HG03039 (cell line): ENCODE measurements at regions not wholly inside any gene's neighbourhood (a gene's known extent, or its start where the extent isn't known, plus 50 kb on each side); places are given as distances from the start of the nearest gene placed in this dataset.

ENCODE experiments used
- ATAC-seq: cut with Tn5 transposase; IDR thresholded peaks from one replicate; pipeline ENCODE4 v1.9.1; 2021; ENCODE audit warnings: mild to moderate bottlenecking, moderate library complexity; ENCODE audit not compliant: unreplicated experiment

DNA sequence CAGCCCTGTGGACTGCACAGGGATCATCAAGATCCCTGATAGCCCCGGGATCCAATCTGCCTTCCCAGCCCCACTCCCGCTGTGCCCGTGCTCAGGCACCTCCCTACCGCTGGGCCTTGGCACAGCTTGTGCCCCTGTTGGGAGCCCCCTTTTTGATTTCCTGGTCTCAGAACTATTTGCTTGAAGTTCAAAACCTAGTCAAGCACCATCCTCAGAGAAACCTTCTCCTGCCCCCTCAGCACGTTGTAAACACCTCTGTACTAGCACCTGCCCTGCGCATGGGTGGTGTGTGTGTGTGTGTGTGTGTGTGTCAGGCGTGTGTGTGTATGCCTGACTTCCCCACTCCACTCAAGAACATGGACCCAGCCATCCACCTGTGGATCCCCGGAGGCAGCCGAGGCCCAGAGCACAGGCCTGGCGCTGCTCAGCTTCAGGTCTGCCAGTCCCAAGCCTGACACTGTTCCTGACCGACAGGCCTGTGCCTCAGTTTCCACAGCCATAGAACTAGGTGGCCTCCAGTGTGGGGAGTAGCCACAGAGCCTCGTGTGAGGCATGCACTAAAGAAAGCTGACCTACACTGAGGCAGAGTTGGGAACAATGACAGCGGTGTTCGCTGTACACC is 65.5 kb downstream of the ADRA2C start:
- no peak for ATAC-seq

- no peak for ATAC-seq
These were observed 66.5 kb downstream of the ADRA2C start for GRCh38 chr4:3832536-3833220.

DNA sequence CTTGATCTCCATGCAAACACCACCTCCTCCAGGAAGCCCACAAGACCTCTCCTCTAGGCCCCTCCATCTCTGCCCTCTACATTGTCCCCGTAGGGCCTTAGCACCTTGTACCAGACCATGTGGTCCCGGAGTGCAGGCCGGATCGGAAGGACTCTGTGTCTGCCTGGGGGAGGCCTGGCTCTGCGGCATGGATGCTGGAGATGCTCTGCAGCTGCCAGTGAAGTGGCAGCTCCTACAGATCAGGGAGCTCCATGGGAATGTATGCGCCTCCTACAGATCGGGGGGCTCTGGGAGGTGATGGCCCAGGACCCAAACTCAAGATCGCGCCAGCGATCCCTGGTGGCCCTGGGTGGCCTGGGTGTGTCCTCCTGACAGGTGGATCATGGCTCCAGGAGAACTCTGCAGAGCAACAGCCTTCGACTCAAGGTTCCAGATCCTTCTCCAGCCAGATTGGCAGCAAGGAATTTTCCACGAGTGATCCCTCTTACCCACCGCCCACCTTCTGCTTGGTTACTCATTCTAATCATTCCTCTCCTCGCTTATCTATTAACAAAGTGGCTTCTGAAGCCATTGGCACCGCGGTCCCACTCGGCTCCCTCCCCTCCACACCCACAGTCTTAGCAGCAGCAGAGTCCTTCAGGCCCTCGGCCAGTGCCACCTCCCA is 67.3 kb downstream of the ADRA2C start:
- no peak for ATAC-seq

GRCh38 chr4:3834186-3834662 is 68.0 kb downstream of the ADRA2C start:
- no peak for ATAC-seq

DNA sequence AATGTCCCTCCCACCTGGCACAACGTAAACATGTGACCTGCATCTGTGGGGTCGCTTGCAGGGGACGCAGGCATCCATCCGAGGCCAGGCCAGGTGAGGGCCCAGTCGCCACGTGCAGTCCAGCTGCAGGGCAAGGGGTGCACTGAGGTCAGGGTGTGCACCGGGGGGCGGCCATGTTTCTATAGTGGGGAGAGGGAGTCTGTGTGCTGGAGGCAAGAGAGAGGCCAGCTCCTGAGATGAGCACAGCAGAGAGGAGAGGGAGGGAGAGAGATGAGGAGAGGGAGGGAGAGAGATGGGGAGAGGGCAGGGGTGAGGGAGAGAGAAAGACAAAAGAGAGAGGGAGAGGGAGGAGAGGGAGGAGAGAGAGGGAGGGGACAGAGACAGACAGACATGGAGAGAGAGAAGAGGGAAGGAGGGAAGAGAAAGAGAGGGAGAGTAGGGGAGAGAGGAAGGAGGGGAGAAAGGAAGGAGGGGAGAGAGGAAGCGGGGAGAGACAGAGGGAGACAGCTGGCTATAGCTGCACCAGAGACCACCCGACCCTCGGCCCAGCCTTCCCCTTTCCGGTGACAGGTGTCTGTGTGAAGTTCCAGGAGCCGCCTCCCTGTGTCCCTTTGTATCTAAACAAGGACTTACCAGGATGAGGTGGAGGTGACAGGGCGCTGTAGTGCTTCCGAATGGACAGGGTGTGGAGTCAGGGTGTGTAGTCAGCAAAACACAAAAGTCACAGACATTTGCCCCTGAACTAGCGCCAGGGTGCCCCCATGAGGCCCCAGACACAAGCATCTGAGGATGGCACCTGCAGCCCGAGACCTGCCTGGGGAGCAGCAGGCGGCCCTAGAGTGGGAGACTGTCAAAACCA is 68.7 kb downstream of the ADRA2C start:
- no peak for ATAC-seq

GRCh38 chr4:3835527-3836405 is 69.6 kb downstream of the ADRA2C start:
- ATAC-seq: no peak

- ATAC-seq: no peak
These were observed 70.2 kb downstream of the ADRA2C start for GRCh38 chr4:3836406-3836755.

GRCh38 chr4:3836756-3837601 is 70.8 kb downstream of the ADRA2C start:
- no peak for ATAC-seq

- no peak for ATAC-seq
These were observed 72.5 kb downstream of the ADRA2C start for GRCh38 chr4:3838437-3839380.

- no peak for ATAC-seq
These were observed 79.0 kb downstream of the ADRA2C start for GRCh38 chr4:3845094-3845743.

DNA sequence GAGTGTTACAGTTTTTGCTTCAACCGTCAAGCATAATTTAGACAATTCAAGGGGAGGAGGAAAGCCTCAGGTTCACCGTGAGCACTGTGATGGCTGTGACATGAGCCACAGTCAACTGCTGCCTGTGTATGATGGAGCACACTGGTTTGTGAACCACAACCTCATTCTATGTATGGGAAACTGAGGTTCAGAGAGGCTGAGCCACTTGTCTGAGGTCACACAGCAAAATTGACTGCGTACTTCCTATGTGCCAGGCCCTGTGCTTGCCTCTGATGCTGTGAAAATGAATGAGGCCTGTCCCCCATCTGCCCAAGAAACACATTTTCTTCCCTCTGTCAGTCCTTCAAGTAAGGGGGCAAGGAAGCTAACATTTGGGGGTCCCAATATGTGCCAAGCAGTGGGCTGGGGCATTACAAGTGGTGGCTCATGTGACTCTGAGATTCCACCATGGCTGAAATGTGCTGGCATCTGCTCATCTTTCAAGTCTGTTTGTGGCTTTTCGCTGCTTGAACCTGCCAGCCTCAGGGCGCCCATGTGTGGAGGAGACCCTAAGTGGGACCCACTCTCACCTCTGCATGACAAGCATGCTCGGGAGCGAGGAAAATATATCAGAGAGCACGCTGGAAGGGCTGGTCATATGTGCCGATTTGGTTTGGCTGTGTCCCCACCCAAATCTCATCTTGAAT is 79.7 kb downstream of the ADRA2C start:
- no peak for ATAC-seq

- no peak for ATAC-seq
These were observed 81.2 kb downstream of the ADRA2C start for GRCh38 chr4:3847211-3847940.

- ATAC-seq: no peak
These were observed 82.1 kb downstream of the ADRA2C start for GRCh38 chr4:3848323-3848722.

DNA sequence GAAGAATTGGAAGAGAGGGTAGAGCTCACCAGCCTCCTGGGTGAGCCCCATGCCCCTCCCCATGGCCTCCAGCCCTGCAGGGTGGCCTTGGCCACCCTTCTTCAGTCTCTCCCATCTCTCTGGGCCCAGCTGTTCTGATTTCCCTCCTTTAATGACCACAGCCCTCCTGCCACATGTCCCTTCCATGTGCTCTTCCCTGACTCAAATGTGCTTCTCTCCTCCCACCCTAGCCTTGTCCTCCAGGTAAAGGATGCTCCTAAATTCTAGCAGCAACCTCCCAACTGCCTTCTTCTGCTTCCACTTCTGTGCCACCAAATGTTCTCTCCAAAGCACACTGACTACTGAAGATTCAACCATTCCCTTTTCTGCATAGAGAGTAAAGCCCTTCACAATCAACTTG is 83.0 kb downstream of the ADRA2C start:
- no peak for ATAC-seq

GRCh38 chr4:3850128-3850527 is 83.9 kb downstream of the ADRA2C start:
- no peak for ATAC-seq

GRCh38 chr4:3851211-3851610 is 85.0 kb downstream of the ADRA2C start:
- no peak for ATAC-seq

DNA sequence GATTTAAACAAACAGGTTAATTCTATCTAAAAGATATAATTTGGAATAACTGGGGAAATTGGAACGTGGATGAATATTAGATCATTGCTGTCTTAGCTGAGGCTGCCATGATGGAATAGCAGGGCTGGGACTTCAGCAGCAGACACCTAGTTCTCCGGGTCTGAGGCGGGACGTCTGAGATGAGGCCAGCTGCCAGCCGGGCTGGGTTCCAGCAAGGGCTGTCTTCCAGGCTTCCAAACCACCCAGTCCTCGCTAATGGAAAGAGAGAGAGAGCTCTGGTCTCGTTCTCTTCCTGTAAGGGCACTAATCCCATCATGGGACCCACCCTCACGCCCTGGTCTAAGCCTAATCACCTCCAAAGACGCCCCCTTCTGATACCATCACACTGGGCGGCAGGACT is 85.7 kb downstream of the ADRA2C start:
- no peak for ATAC-seq
